ENCODE measurements at regions not wholly inside any gene's neighbourhood (a gene's known extent, or its start where the extent isn't known, plus 50 kb on each side); places are given as distances from the start of the nearest gene placed in this dataset.

DNA sequence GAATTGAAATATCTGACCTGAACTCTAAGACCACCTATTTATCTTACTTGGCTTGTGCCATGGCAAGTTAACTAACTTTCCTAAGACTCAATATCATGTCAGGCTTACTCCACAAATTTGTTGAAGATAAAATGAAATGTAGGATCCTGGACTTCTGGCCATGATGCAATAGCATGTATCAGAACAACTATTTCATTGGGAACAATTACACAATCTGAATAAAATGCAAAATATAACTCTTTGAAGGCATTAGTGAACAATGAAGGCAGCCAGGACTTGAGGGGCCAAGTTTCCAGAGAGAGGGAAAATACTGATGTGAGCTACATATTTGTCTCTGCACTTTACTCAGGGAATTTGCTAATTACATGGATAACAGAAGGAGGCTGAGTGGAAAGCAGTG is 476.5 kb upstream of the ACVR2A start:
- H3K4ac ChIP-seq (ENCODE audit: low read depth, low read length): no peak overlapping the region
- H3K79me1 ChIP-seq (ENCODE audit: insufficient read depth, low read depth, low read length, poor library complexity, severe bottlenecking): no peaks in the 10 kb centered on the region
- H3K4me2 ChIP-seq (ENCODE audit: insufficient read depth, insufficient read length, low read length): no peak overlapping the region
- DNase-seq: no peak
- Mint-ChIP-seq H3K27ac (no peak overlapping the region), H3K4me3 (no peak overlapping the region), H3K4me1 (peaks cover 22 to 23% of the 10 kb centered on the region in 2 experiments), H3K27me3 (ENCODE audit: low read depth) (no peaks in the 10 kb centered on the region), H3K36me3 (ENCODE audit: insufficient read depth in 1 of 3, low read depth in 3 of 3) (peaks cover 0 to 4% (median 0%) of the 10 kb centered on the region in 3 experiments; a peak in 1 of 7 replicates), H3K9me3 (peaks cover 2 to 3% of the 10 kb centered on the region in 2 experiments; a peak in 2 of 5 replicates)
- no peaks in the 10 kb centered on the region for H3K9me3 ChIP-seq (ENCODE audit: control insufficient read depth, low read depth, low read length)
- H3K23ac ChIP-seq (ENCODE audit: insufficient read length, low read depth, low read length): no peak overlapping the region
- no peak overlapping the region for H4K8ac ChIP-seq (replicated peaks; ENCODE audit: insufficient read length, low read depth, low read length)
- no peak overlapping the region for H3K27ac ChIP-seq (ENCODE audit: insufficient read length, low read depth, low read length)
- no peak overlapping the region for H3K9ac ChIP-seq (ENCODE audit: extremely low read depth, insufficient read length, low read length)
- no peak overlapping the region for H2BK120ac ChIP-seq (ENCODE audit: low read depth, low read length, poor library complexity, severe bottlenecking)
- H2BK5ac ChIP-seq (ENCODE audit: insufficient read length, low read length): no peak overlapping the region
- no peaks in the 10 kb centered on the region for H3K79me2 ChIP-seq (ENCODE audit: insufficient read depth, low read length)
- no peak overlapping the region for H2BK12ac ChIP-seq (ENCODE audit: insufficient read length, low read depth, low read length)
- no peak overlapping the region for H3K14ac ChIP-seq (ENCODE audit: insufficient read depth, low read length)
- H4K5ac ChIP-seq (ENCODE audit: insufficient read length, low read depth, low read length): no peak overlapping the region
- H3K23me2 ChIP-seq (ENCODE audit: insufficient read length, low read depth, low read length, poor library complexity, severe bottlenecking): no peaks in the 10 kb centered on the region
- H2AK5ac ChIP-seq (ENCODE audit: insufficient read length, low read length): no peak overlapping the region
- H3K27me3 ChIP-seq (ENCODE audit: insufficient read depth, low read length): no peaks in the 10 kb centered on the region
- TF ChIP-seq CTCF (conservative IDR thresholded peaks at IDR 0.05): no peak
- no peak overlapping the region for H3K18ac ChIP-seq (ENCODE audit: insufficient read length, low read depth, low read length)
- H3T11ph ChIP-seq (ENCODE audit: low read length): no peak overlapping the region
- no peak overlapping the region for H2BK20ac ChIP-seq (ENCODE audit: low read depth, low read length, poor library complexity, severe bottlenecking)
- no peak overlapping the region for H2AFZ ChIP-seq (ENCODE audit: low read length)
- H3K56ac ChIP-seq (ENCODE audit: insufficient read length, low read depth, low read length): no peak overlapping the region
- H4K20me1 ChIP-seq (ENCODE audit: control insufficient read depth, insufficient read depth, insufficient read length): no peaks in the 10 kb centered on the region
- H4K91ac ChIP-seq (ENCODE audit: insufficient read length, low read depth, low read length): no peak overlapping the region
- H3K4me1 ChIP-seq (ENCODE audit: insufficient read depth, low read length): no peaks in the 10 kb centered on the region
- no peak overlapping the region for H2BK15ac ChIP-seq (ENCODE audit: low read depth, low read length)
